ENCODE measurements at regions not wholly inside any gene's neighbourhood (a gene's known extent, or its start where the extent isn't known, plus 50 kb on each side); places are given as distances from the start of the nearest gene placed in this dataset.

DNA sequence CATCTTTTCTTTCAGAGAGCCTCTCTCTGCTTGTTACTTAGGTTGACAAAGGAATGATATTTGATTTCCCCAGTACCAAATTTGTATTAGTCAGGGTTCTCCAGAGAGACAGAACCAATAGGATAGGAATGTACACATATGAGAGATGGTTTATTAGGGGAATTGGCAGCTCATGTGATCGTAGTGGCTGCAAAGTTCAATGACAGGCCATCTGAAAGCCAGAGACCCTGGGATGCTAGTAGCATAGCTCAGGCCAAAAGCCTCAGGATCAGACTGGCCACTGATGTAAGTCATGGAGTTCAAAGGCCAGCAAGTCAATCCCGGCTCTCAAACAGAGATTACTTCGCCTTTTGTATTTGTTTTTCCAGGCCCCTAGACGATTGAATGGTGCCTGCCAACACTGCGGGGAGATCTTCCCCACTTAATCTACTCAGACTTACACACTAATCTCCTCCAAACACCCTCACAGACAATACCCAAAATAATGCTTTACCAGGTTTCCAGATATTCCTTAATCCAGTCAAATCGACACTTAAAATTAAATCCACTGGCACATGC is 215.5 kb downstream of the ALDH8A1 start:
- no peak overlapping the region for H3K4me3 ChIP-seq (replicated peaks in 1 of 2; ENCODE audit: low read depth in 2 of 2, low read length in 2 of 2)
- DNase-seq (ENCODE audit: low read depth in 2 of 2) = no peak
- TF ChIP-seq, protein P1, sequence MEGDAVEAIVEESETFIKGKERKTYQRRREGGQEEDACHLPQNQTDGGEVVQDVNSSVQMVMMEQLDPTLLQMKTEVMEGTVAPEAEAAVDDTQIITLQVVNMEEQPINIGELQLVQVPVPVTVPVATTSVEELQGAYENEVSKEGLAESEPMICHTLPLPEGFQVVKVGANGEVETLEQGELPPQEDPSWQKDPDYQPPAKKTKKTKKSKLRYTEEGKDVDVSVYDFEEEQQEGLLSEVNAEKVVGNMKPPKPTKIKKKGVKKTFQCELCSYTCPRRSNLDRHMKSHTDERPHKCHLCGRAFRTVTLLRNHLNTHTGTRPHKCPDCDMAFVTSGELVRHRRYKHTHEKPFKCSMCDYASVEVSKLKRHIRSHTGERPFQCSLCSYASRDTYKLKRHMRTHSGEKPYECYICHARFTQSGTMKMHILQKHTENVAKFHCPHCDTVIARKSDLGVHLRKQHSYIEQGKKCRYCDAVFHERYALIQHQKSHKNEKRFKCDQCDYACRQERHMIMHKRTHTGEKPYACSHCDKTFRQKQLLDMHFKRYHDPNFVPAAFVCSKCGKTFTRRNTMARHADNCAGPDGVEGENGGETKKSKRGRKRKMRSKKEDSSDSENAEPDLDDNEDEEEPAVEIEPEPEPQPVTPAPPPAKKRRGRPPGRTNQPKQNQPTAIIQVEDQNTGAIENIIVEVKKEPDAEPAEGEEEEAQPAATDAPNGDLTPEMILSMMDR (IDR thresholded peaks at IDR 0.05; ENCODE audit: low read depth, low read length) = no peak

DNA sequence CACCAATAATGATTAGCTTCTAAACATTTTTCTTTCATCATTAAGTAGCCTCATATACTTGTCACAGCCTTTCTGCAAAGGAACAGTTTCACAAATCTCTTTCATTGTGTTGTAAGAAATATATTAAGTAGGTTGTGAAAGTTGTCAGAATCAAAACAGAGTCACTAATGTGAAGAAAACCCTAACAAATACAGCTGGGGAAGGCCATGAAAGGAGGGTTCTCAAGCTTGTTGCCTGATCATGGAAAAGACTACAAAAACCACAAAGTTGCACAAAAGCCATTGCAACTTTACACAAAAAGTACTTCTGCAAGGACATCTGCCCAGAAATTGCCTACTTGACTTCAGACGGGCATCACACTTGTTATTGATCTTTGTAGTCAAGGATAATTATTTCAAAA is 216.1 kb downstream of the ALDH8A1 start:
- H3K4me3 ChIP-seq (replicated peaks in 1 of 2; ENCODE audit: low read depth in 2 of 2, low read length in 2 of 2) = no peak overlapping the region
- DNase-seq (ENCODE audit: low read depth in 2 of 2) = no peak
- TF ChIP-seq, protein P1 (IDR thresholded peaks at IDR 0.05; ENCODE audit: low read depth, low read length) = no peak

DNA sequence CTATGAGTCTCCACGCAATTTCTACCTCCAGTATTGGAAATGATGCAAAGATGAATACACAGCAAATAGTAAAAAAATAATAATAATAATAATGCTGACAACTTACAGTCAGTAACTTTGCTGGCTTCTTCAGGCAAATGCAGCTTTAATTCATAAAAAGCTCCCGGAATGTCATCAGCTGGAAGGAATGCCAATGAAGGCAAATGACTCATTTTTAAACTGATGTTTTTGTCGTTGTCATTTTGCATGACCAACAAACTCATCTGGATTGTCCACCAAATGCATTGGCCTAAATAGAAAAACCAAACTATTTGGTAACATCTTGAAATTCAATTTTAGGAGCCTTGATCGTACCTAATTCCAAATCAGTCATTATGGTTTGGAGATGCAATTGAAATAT is 217.1 kb downstream of the ALDH8A1 start:
- DNase-seq (ENCODE audit: low read depth in 2 of 2) = no peak
- TF ChIP-seq, protein P1 (IDR thresholded peaks at IDR 0.05; ENCODE audit: low read depth, low read length) = no peak
- H3K4me3 ChIP-seq (replicated peaks in 1 of 2; ENCODE audit: low read depth in 2 of 2, low read length in 2 of 2) = no peak overlapping the region

GRCh38 chr6:134731615-134732014 is 218.3 kb downstream of the ALDH8A1 start:
- DNase-seq (ENCODE audit: low read depth in 2 of 2) = no peak
- H3K4me3 ChIP-seq (replicated peaks in 1 of 2; ENCODE audit: low read depth in 2 of 2, low read length in 2 of 2) = no peak overlapping the region
- TF ChIP-seq, protein P1 (IDR thresholded peaks at IDR 0.05; ENCODE audit: low read depth, low read length) = no peak

DNA sequence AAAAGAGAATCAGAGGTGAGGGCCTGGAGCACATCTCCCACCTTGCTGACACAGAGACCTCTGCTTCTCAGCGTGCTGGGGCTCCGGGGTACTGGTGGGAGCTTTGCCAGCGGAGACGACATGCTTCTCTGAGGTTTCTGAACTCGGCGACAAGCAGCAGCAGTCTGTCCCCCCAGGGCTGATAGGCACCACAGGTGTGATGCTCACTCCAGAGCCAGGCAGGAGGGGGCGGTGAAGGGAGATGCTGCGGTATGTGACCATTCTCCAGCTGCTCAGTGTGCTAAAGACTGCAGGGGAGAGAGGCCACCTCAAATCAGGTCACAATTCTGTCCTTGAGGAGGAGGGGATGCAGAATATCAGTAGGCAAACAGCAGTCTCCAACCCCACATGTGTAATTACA is 219.9 kb downstream of the ALDH8A1 start:
- TF ChIP-seq, protein P1 (IDR thresholded peaks at IDR 0.05; ENCODE audit: low read depth, low read length) = no peak
- no peak overlapping the region for H3K4me3 ChIP-seq (replicated peaks in 1 of 2; ENCODE audit: low read depth in 2 of 2, low read length in 2 of 2)
- DNase-seq (ENCODE audit: low read depth in 2 of 2) = no peak

DNA sequence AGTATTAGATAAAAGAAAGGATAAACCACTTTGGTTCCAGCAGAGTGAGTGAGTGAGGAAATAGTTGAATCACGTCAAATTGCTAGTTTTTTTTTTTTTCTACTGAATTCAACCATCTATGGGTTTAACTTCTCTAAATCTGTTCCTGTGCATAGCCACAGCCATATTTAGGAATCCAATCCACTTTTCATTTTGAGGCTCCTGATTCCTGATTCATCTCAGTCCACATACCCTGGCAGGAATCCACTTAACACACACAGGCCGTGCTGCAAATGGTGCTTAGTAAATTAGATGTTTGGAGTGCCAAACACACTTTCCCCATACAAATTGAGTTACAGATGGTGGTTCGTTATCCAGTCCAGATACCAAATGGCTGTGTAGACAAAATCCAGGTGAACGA is 220.3 kb downstream of the ALDH8A1 start:
- TF ChIP-seq, protein P1 (IDR thresholded peaks at IDR 0.05; ENCODE audit: low read depth, low read length) = no peak
- DNase-seq (ENCODE audit: low read depth in 2 of 2) = no peak
- no peak overlapping the region for H3K4me3 ChIP-seq (replicated peaks in 1 of 2; ENCODE audit: low read depth in 2 of 2, low read length in 2 of 2)

DNA sequence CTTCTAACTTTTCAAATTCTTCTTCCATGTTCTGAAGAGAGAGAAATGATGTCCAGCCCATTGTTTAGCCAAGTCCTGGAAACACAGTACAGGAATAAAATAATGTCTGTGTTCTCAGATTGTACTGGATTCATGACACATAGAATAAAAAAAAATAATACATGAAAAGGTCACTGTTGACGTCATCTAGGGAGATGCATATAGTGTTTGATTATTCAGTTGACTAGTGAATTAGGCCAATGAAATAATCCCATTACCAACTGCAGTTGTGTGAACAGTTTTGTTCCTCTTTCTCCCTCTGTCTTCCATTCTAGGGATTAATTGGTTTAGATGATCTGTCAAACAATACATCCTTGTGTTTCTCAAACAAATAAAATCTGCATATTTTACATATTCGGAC is 222.8 kb downstream of the ALDH8A1 start:
- no peak for DNase-seq (ENCODE audit: low read depth in 2 of 2)
- TF ChIP-seq, protein P1 (IDR thresholded peaks at IDR 0.05; ENCODE audit: low read depth, low read length) = no peak
- no peak overlapping the region for H3K4me3 ChIP-seq (replicated peaks in 1 of 2; ENCODE audit: low read depth in 2 of 2, low read length in 2 of 2)

Data from cardiac fibroblast (primary cell).